HUDEP-2 (cell line): ENCODE measurements at regions not wholly inside any gene's neighbourhood (a gene's known extent, or its start where the extent isn't known, plus 50 kb on each side); places are given as distances from the start of the nearest gene placed in this dataset.
"Not testable (repeated sequence)": the region's sequence is repeated elsewhere in the genome, so short reads cannot be mapped to it uniquely, and the experiment has no call there.

ENCODE experiments used
- DNase-seq, 76 experiments: peaks; one replicate each; lab custom pipeline; 2025; ENCODE audit not compliant: unreplicated experiment in 76 of 76; lab: John Stamatoyannopoulos, UW

- no peak for DNase-seq
These were observed 183.2 kb downstream of the UXS1 start for GRCh38 chr2:106010818-106011355.

- no peak for DNase-seq
These were observed 185.0 kb downstream of the UXS1 start for GRCh38 chr2:106009096-106009495.

GRCh38 chr2:106004851-106005250 lies 189.2 kb downstream of the UXS1 start:
- no peak for DNase-seq

- no peak for DNase-seq
These were observed 194.7 kb downstream of the UXS1 start for GRCh38 chr2:105999211-105999989.

GRCh38 chr2:105997711-105998110 lies 196.4 kb downstream of the UXS1 start:
- DNase-seq: no peak

- DNase-seq: no peak
These were observed 203.5 kb downstream of the UXS1 start for GRCh38 chr2:105990624-105991023.

GRCh38 chr2:105989803-105990202 lies 204.3 kb downstream of the UXS1 start:
- DNase-seq: not testable (repeated sequence)

GRCh38 chr2:105989070-105989469 lies 205.0 kb downstream of the UXS1 start:
- no peak for DNase-seq

GRCh38 chr2:105977807-105978206 lies 216.3 kb downstream of the UXS1 start:
- DNase-seq: no peak

- peak in 1 of 76 experiments; percentile 2 for DNase-seq
These were observed 216.9 kb downstream of the UXS1 start for GRCh38 chr2:105977212-105977611.

GRCh38 chr2:105974812-105975211 lies 219.3 kb downstream of the UXS1 start:
- DNase-seq: no peak

- no peak for DNase-seq
These were observed 221.2 kb downstream of the UXS1 start for GRCh38 chr2:105972927-105973326.

- DNase-seq: no peak
These were observed 221.9 kb downstream of the UXS1 start for GRCh38 chr2:105972246-105972645.

GRCh38 chr2:105969552-105969951 lies 224.5 kb downstream of the UXS1 start:
- DNase-seq: no peak

GRCh38 chr2:105962221-105962620 lies 217.5 kb downstream of the NCK2 start:
- no peak for DNase-seq

- no peak for DNase-seq
These were observed 217.0 kb downstream of the NCK2 start for GRCh38 chr2:105961599-105962146.

- no peak for DNase-seq
These were observed 214.6 kb downstream of the NCK2 start for GRCh38 chr2:105959357-105959756.

GRCh38 chr2:105954891-105955290 lies 210.2 kb downstream of the NCK2 start:
- no peak for DNase-seq

GRCh38 chr2:105953942-105954341 lies 209.2 kb downstream of the NCK2 start:
- DNase-seq: no peak

- no peak for DNase-seq
These were observed 207.4 kb downstream of the NCK2 start for GRCh38 chr2:105952131-105952530.

GRCh38 chr2:105951384-105951694 lies 206.6 kb downstream of the NCK2 start:
- DNase-seq: no peak
